ENCODE measurements at regions not wholly inside any gene's neighbourhood (a gene's known extent, or its start where the extent isn't known, plus 50 kb on each side); places are given as distances from the start of the nearest gene placed in this dataset.

DNA sequence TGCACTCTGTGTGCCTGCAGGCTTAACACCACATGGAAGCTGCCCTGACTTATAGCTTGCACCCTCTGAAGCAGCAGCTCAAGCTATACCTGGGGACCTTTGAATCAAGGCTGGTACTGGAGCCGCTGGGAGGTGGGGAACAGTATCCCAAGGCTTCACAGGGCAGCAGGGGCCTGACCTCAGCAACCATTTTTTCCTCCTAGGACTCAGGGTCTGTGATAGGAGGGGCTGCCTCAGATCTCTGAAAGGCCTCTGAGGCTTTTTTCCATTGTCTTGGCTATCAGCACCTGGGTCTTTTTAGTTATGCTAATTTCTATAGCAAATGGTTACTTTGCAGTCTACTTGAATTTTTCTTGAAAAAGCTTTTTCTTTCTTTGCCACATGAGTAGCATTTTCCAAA, 80.2 kb upstream of the OPRM1 start:
- H3K9me3 ChIP-seq (ENCODE audit: control insufficient read depth, low read depth, low read length) = no peaks in the 10 kb centered on the region
- TF ChIP-seq, protein P1, sequence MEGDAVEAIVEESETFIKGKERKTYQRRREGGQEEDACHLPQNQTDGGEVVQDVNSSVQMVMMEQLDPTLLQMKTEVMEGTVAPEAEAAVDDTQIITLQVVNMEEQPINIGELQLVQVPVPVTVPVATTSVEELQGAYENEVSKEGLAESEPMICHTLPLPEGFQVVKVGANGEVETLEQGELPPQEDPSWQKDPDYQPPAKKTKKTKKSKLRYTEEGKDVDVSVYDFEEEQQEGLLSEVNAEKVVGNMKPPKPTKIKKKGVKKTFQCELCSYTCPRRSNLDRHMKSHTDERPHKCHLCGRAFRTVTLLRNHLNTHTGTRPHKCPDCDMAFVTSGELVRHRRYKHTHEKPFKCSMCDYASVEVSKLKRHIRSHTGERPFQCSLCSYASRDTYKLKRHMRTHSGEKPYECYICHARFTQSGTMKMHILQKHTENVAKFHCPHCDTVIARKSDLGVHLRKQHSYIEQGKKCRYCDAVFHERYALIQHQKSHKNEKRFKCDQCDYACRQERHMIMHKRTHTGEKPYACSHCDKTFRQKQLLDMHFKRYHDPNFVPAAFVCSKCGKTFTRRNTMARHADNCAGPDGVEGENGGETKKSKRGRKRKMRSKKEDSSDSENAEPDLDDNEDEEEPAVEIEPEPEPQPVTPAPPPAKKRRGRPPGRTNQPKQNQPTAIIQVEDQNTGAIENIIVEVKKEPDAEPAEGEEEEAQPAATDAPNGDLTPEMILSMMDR (conservative IDR thresholded peaks at IDR 0.05) = no peak
- no peak overlapping the region for H3T11ph ChIP-seq (ENCODE audit: low read length)
- Mint-ChIP-seq H3K27me3 (ENCODE audit: low read depth) (no peaks in the 10 kb centered on the region), H3K27ac (no peak overlapping the region; a peak in 1 of 7 replicates), H3K36me3 (ENCODE audit: insufficient read depth in 1 of 3, low read depth in 3 of 3) (peaks cover 0 to 10% (median 2%) of the 10 kb centered on the region in 3 experiments; a peak in 4 of 7 replicates), H3K4me3 (no peak overlapping the region), H3K4me1 (peaks cover 13 to 23% of the 10 kb centered on the region in 2 experiments), H3K9me3 (peaks cover 9 to 15% of the 10 kb centered on the region in 2 experiments; a peak in 4 of 5 replicates)
- WGBS (ENCODE audit: extremely low coverage, insufficient read length, low lambda C conversion rate) = no CpG with 5 or more reads among the region's 1 CpG
- no peak overlapping the region for H2BK15ac ChIP-seq (ENCODE audit: low read depth, low read length)
- no peak overlapping the region for H3K4ac ChIP-seq (ENCODE audit: low read depth, low read length)
- H3K9ac ChIP-seq (ENCODE audit: extremely low read depth, insufficient read length, low read length) = no peak overlapping the region
- H2BK5ac ChIP-seq (ENCODE audit: insufficient read length, low read length) = no peak overlapping the region
- H2BK120ac ChIP-seq (ENCODE audit: low read depth, low read length, poor library complexity, severe bottlenecking) = no peak overlapping the region
- H2AK5ac ChIP-seq (ENCODE audit: insufficient read length, low read length) = no peak overlapping the region
- H2AFZ ChIP-seq (ENCODE audit: low read length) = no peak overlapping the region
- no peak overlapping the region for H4K8ac ChIP-seq (replicated peaks; ENCODE audit: insufficient read length, low read depth, low read length)
- no peak overlapping the region for H3K56ac ChIP-seq (ENCODE audit: insufficient read length, low read depth, low read length)
- H4K91ac ChIP-seq (ENCODE audit: insufficient read length, low read depth, low read length) = no peak overlapping the region
- H3K4me1 ChIP-seq (ENCODE audit: insufficient read depth, low read length) = peaks cover 2% of the 10 kb centered on the region; the same call in 1 of the 2 replicates
- H3K4me2 ChIP-seq (ENCODE audit: insufficient read depth, insufficient read length, low read length) = no peak overlapping the region
- H2BK20ac ChIP-seq (ENCODE audit: low read depth, low read length, poor library complexity, severe bottlenecking) = no peak overlapping the region
- H3K79me2 ChIP-seq (ENCODE audit: insufficient read depth, low read length) = no peaks in the 10 kb centered on the region
- no peak overlapping the region for H3K23ac ChIP-seq (ENCODE audit: insufficient read length, low read depth, low read length)
- H3K23me2 ChIP-seq (ENCODE audit: insufficient read length, low read depth, low read length, poor library complexity, severe bottlenecking) = no peaks in the 10 kb centered on the region
- peak; percentile 31 for DNase-seq
- H4K5ac ChIP-seq (ENCODE audit: insufficient read length, low read depth, low read length) = no peak overlapping the region
- H4K20me1 ChIP-seq (ENCODE audit: control insufficient read depth, insufficient read depth, insufficient read length) = no peaks in the 10 kb centered on the region
- no peak overlapping the region for H3K14ac ChIP-seq (ENCODE audit: insufficient read depth, low read length)
- H2BK12ac ChIP-seq (ENCODE audit: insufficient read length, low read depth, low read length) = no peak overlapping the region
- H3K27me3 ChIP-seq (ENCODE audit: insufficient read depth, low read length) = no peaks in the 10 kb centered on the region
- H3K27ac ChIP-seq (ENCODE audit: insufficient read length, low read depth, low read length) = no peak overlapping the region
- H3K79me1 ChIP-seq (ENCODE audit: insufficient read depth, low read depth, low read length, poor library complexity, severe bottlenecking) = no peaks in the 10 kb centered on the region
- no peak overlapping the region for H3K18ac ChIP-seq (ENCODE audit: insufficient read length, low read depth, low read length)
